Neural progenitor cell (in vitro differentiated cells): ENCODE measurements at regions not wholly inside any gene's neighbourhood (a gene's known extent, or its start where the extent isn't known, plus 50 kb on each side); places are given as distances from the start of the nearest gene placed in this dataset.

Experiments
- DNase-seq: peaks from one replicate; pipeline ENCODE4 v3.0.0-alpha.2; 2016; ENCODE audit warnings: low spot score
- H2AFZ ChIP-seq: fragments of 200-600 bp; sonication (generic); replicated peaks from 2 replicates; pipeline ENCODE4 v1.6.1; 2016; ENCODE audit warnings: antibody characterized with exemption
- H3F3A ChIP-seq: fragments of 200-600 bp; sonication (generic); 2 replicates; pipeline ENCODE4 v1.6.1; 2016; ENCODE audit warnings: antibody characterized with exemption, low read depth
- H3K27ac ChIP-seq: fragments of 200-600 bp; sonication (generic); 2 replicates; pipeline ENCODE4 v1.5.1; 2016; ENCODE audit warnings: mild to moderate bottlenecking
- H3K27me3 ChIP-seq: fragments of 200-600 bp; sonication (generic); 2 replicates; pipeline ENCODE4 v1.6.1; 2016; ENCODE audit warnings: mild to moderate bottlenecking, moderate library complexity
- H3K36me3 ChIP-seq: fragments of 200-600 bp; sonication (generic); 2 replicates; pipeline ENCODE4 v1.5.1; 2016
- H3K4me1 ChIP-seq: fragments of 200-600 bp; sonication (generic); 2 replicates; pipeline ENCODE4 v1.6.1; 2016; ENCODE audit warnings: mixed run types
- H3K4me2 ChIP-seq: fragments of 200-600 bp; sonication (generic); 2 replicates; pipeline ENCODE4 v1.6.1; 2016
- H3K4me3 ChIP-seq: fragments of 200-600 bp; sonication (generic); 2 replicates; pipeline ENCODE4 v1.5.1; 2016
- H3K79me2 ChIP-seq: fragments of 200-600 bp; sonication (generic); 2 replicates; pipeline ENCODE4 v1.6.1; 2016; ENCODE audit warnings: low read depth
- H3K9ac ChIP-seq: fragments of 200-600 bp; sonication (generic); 2 replicates; pipeline ENCODE4 v1.6.1; 2016
- H3K9me3 ChIP-seq: fragments of 200-600 bp; sonication (generic); 2 replicates; pipeline ENCODE4 v1.5.1; 2016; ENCODE audit warnings: low read depth
- H4K20me1 ChIP-seq: fragments of 200-600 bp; sonication (generic); 2 replicates; pipeline ENCODE4 v1.6.1; 2016; ENCODE audit warnings: low read depth
- H3K27ac Mint-ChIP-seq: 3 replicates; pipeline ENCODE4 v1.8.0; 2021; ENCODE audit warnings: mixed read lengths
- H3K27me3 Mint-ChIP-seq: 2 replicates; pipeline ENCODE4 v1.8.0; 2022; ENCODE audit warnings: low read depth, mild to moderate bottlenecking, inconsistent platforms, moderate library complexity, mixed read lengths; ENCODE audit not compliant: insufficient read depth
- H3K36me3 Mint-ChIP-seq: 3 replicates; pipeline ENCODE4 v1.8.0; 2021; ENCODE audit warnings: mixed read lengths
- H3K4me1 Mint-ChIP-seq: 3 replicates; pipeline ENCODE4 v1.8.0; 2021; ENCODE audit warnings: mixed read lengths
- H3K4me3 Mint-ChIP-seq: 3 replicates; pipeline ENCODE4 v1.8.0; 2021; ENCODE audit warnings: mild to moderate bottlenecking, moderate library complexity, mixed read lengths
- H3K9me3 Mint-ChIP-seq: 3 replicates; pipeline ENCODE4 v1.8.0; 2020; ENCODE audit warnings: mixed read lengths
- CTCF ChIP-seq: fragments of 200-600 bp; sonication (generic); IDR thresholded peaks from 2 replicates; pipeline ENCODE4 v1.5.1; 2017; ENCODE audit warnings: antibody characterized with exemption, mild to moderate bottlenecking
- EZH2 ChIP-seq: fragments of 200-600 bp; sonication (generic); IDR thresholded peaks from 2 replicates; pipeline ENCODE4 v1.6.1; 2017; ENCODE audit warnings: antibody characterized with exemption, mild to moderate bottlenecking, moderate library complexity
- EZH2phosphoT487 ChIP-seq: fragments of 200-600 bp; sonication (generic); IDR thresholded peaks from 2 replicates; pipeline ENCODE4 v1.6.1; 2017; ENCODE audit warnings: antibody characterized with exemption

GRCh38 chr4:111234939-111235338 lies 612.1 kb upstream of the PITX2 start:
- Histone ChIP-seq H2AFZ (peak overlapping the region; percentile 37), H3K4me2 (no peak overlapping the region), H3K36me3 (no peaks in the 10 kb centered on the region), H3K79me2 (no peaks in the 10 kb centered on the region), H3K27me3 (no peaks in the 10 kb centered on the region), H3K4me1 (no peaks in the 10 kb centered on the region), H3K9ac (no peak overlapping the region), H3K9me3 (no peaks in the 10 kb centered on the region), H3K4me3 (no peak overlapping the region), H4K20me1 (no peaks in the 10 kb centered on the region), H3F3A (no peaks in the 10 kb centered on the region), H3K27ac (no peak overlapping the region)
- no peak overlapping the region for H3K4me3 Mint-ChIP-seq
- H3K27ac Mint-ChIP-seq: no peak overlapping the region
- no peaks in the 10 kb centered on the region for H3K4me1 Mint-ChIP-seq
- H3K27me3 Mint-ChIP-seq: no peaks in the 10 kb centered on the region
- TF ChIP-seq EZH2 (no peak), EZH2phosphoT487 (no peak), CTCF (no peak)
- H3K9me3 Mint-ChIP-seq: no peaks in the 10 kb centered on the region
- no peak for DNase-seq
- no peaks in the 10 kb centered on the region for H3K36me3 Mint-ChIP-seq

GRCh38 chr4:111263836-111264235 lies 641.0 kb upstream of the PITX2 start:
- H3K36me3 Mint-ChIP-seq: no peaks in the 10 kb centered on the region
- H3K4me3 Mint-ChIP-seq: no peak overlapping the region
- Histone ChIP-seq H3K9me3 (no peaks in the 10 kb centered on the region), H3K4me3 (no peak overlapping the region), H3K4me1 (no peaks in the 10 kb centered on the region), H3K4me2 (no peak overlapping the region), H3K79me2 (no peaks in the 10 kb centered on the region), H3K27me3 (no peaks in the 10 kb centered on the region), H3K36me3 (no peaks in the 10 kb centered on the region), H2AFZ (peak overlapping the region; percentile 26), H3K9ac (no peak overlapping the region), H4K20me1 (no peaks in the 10 kb centered on the region), H3F3A (no peaks in the 10 kb centered on the region), H3K27ac (no peak overlapping the region)
- H3K27me3 Mint-ChIP-seq: peaks cover 2% of the 10 kb centered on the region
- peaks cover 3% of the 10 kb centered on the region for H3K4me1 Mint-ChIP-seq
- DNase-seq: no peak
- no peaks in the 10 kb centered on the region for H3K9me3 Mint-ChIP-seq
- TF ChIP-seq EZH2 (no peak), EZH2phosphoT487 (no peak), CTCF (no peak)
- peak overlapping the region; percentile 6 for H3K27ac Mint-ChIP-seq

GRCh38 chr4:111266937-111267336 lies 644.1 kb upstream of the PITX2 start:
- no peaks in the 10 kb centered on the region for H3K36me3 Mint-ChIP-seq
- Histone ChIP-seq H3K27ac (no peak overlapping the region), H3K9ac (no peak overlapping the region), H3K4me2 (no peak overlapping the region), H2AFZ (peak overlapping the region; percentile 30), H3K27me3 (no peaks in the 10 kb centered on the region), H3K9me3 (no peaks in the 10 kb centered on the region), H4K20me1 (no peaks in the 10 kb centered on the region), H3K36me3 (no peaks in the 10 kb centered on the region), H3F3A (no peaks in the 10 kb centered on the region), H3K4me1 (no peaks in the 10 kb centered on the region), H3K79me2 (no peaks in the 10 kb centered on the region), H3K4me3 (no peak overlapping the region)
- no peak overlapping the region for H3K4me3 Mint-ChIP-seq
- H3K4me1 Mint-ChIP-seq: peaks cover 3% of the 10 kb centered on the region
- TF ChIP-seq EZH2phosphoT487 (no peak), EZH2 (no peak), CTCF (no peak)
- H3K9me3 Mint-ChIP-seq: no peaks in the 10 kb centered on the region
- no peak for DNase-seq
- H3K27ac Mint-ChIP-seq: no peak overlapping the region
- peaks cover 2% of the 10 kb centered on the region for H3K27me3 Mint-ChIP-seq
